CD4-positive, alpha-beta T cell treated with Interleukin-17A for 1 hour (primary cell): ENCODE measurements at regions not wholly inside any gene's neighbourhood (a gene's known extent, or its start where the extent isn't known, plus 50 kb on each side); places are given as distances from the start of the nearest gene placed in this dataset.

ENCODE experiments used
- DNase-seq: peaks from one replicate; pipeline ENCODE4 v3.0.0-alpha.2; 2020

GRCh38 chr10:57294698-57295097, 933.6 kb upstream of the ZWINT start:
- no peak for DNase-seq

GRCh38 chr10:57288754-57289153, 927.7 kb upstream of the ZWINT start:
- no peak for DNase-seq

- DNase-seq, result no peak
Measured at GRCh38 chr10:57262892-57263291, 901.8 kb upstream of the ZWINT start.

DNA sequence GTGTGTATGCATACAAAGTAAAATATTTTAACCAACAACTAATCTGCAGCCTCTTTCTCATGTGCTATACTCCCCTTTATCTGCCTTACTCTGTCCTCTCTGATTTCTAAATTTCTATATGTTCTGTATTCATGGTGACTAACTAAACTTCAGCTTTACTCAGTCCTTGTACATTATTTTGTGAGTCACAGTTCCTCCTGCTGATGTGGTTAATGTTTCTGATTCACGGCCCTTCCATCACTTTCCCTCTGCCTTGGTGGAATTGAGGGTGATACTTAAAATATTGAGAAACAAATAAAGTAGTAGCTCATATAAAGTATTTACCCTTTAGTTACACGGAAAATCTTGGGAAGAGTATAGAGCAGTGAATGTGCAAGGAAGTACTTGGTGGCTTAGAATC, 899.1 kb upstream of the ZWINT start:
- DNase-seq, result no peak

- DNase-seq, result no peak
Measured at GRCh38 chr10:57249615-57250281, 888.7 kb upstream of the ZWINT start.

GRCh38 chr10:57247271-57247670, 886.2 kb upstream of the ZWINT start:
- DNase-seq, result no peak

- no peak for DNase-seq
Measured at GRCh38 chr10:57225920-57226319, 864.9 kb upstream of the ZWINT start.

GRCh38 chr10:57224811-57225210, 863.8 kb upstream of the ZWINT start:
- DNase-seq, result no peak

- DNase-seq, result no peak
Measured at GRCh38 chr10:57222603-57223002, 861.5 kb upstream of the ZWINT start.

DNA sequence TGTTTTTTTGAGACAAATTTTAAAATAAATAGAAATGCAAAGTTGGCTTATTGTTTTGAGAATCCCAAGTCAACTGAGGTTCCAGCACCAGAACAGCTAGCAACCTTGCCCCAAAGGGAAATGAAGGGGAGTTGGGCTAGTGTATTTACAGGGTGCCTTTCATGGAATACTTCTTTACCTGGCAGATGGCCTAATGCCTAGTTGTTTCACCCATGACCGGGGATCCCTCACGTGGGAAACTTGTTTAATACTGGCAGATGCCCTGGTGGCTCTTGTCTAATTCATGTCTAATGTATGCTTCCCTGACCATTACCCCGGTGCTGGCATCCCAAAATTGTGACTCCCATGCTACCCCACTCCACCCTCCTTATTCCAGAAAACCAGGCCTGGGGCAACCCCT, 861.1 kb upstream of the ZWINT start:
- DNase-seq, result no peak

DNA sequence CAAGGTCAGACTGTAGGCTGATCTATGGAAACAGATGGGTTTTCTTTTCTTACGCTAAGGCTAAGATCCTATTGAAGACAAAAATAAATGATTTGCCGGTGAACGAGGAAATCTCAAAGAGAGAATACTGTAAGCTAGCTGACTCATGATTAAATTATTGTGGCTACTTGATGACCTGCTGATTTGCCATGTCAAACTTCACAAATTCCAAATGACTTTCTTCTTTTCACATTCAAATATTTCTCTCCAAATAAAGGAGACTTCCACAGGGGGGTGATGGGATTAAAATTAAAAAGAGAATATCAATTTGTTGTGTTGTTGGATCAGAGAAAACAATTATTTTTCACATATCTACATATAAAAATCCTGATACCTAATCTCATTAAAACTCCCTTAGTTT, 860.6 kb upstream of the ZWINT start:
- no peak for DNase-seq

- no peak for DNase-seq
Measured at GRCh38 chr10:57218382-57218781, 857.3 kb upstream of the ZWINT start.

GRCh38 chr10:57202356-57202755, 841.3 kb upstream of the ZWINT start:
- no peak for DNase-seq

GRCh38 chr10:57188846-57189245, 827.8 kb upstream of the ZWINT start:
- no peak for DNase-seq

- no peak for DNase-seq
Measured at GRCh38 chr10:57186201-57186600, 825.1 kb upstream of the ZWINT start.

DNA sequence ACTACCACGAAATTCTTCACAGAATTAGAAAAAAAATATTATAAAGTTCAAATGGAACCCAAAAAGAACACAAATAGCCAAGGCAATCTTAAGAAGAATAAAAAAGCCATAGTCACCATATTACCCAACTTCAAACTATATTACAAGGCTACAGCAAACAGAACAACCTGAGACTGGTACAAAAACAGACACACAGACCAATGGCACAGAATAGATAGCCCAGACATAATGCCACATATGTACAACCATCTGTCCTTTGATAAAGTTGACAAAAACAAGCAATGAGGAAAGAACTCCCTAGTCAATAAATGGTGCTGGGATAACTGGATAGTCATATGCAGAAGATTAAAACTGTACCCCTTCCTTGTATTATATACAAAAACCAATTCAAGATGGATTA, 808.5 kb upstream of the ZWINT start:
- no peak for DNase-seq

DNA sequence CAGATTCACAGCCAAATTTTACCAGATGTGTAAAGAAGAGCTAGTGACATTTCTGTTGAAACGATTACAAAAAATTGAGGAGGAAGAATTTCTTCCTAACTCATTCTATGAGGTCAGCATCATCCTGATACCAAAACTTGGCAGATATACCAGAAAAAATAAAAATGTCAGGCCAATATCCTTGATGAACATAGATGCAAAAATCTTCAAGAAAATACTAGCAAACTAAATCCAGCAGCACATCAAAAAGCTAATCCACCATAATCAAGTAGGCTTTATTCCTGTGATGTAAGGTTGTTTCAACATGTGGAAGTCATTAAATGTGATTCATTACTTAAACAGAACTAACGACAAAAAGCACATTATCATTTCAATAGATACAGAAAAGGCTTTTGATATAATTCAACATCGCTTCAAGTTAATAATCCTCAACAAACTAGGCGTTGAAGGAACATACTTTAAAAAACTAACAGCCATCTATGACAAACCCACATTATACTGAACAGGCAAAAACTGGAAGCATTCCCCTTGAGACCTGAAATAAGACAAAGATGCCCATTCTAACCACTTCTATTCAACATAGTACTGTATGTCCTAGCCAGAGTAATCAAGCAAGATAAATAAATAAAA, 807.7 kb upstream of the ZWINT start:
- no peak for DNase-seq

GRCh38 chr10:57165671-57166070, 804.6 kb upstream of the ZWINT start:
- no peak for DNase-seq

- no peak for DNase-seq
Measured at GRCh38 chr10:57162231-57162630, 801.2 kb upstream of the ZWINT start.

GRCh38 chr10:57161157-57161556, 800.1 kb upstream of the ZWINT start:
- DNase-seq, result no peak

- no peak for DNase-seq
Measured at GRCh38 chr10:57145548-57145947, 784.5 kb upstream of the ZWINT start.

DNA sequence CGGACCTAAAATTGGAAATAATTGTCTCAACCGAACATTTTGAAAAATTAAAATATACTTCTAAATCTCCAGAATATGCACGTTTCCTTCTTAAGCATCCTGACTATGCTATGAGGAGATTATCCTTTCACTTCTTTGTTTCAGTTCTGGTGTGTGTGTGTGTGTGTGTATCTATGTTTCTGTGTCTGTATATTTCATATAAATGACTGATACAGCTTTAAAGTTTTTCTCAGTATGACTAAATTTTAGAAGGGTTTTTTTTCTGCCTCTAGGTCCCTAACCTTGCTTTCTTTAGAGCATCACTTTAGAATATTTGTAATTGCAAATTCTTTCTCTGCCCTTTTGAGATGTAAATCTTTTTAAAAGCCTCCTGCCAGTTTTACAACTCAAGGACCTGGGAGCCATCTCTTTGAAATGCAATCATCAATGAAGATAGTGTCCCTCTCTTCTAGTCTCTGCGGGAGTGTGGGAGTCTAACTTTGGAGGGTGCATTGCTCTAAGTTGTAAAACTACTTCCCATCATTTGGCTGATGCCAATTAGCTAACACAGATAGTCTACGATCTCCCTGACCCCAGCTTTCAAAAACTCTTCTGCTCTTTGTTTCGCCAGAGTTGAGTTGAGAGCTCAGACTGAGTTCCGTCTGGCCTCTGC, 782.0 kb upstream of the ZWINT start:
- DNase-seq, result no peak

DNA sequence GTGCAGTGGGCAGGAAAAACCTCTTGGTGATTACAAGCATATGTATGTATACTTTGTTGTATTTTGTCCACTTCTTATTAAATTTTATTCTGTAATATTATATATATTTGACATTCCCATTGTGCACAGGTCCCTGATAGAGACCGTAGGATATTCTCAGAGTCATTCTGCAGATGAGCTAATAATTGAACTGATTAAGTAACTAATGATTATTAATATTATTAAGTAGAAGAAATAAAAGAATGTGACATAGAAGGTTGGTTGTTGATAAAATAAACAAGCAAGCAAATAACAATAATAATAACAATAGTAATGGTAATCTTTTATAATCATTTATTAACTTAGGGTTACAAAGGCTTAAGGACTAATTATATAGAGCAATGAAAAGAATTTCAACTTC, 780.6 kb upstream of the ZWINT start:
- no peak for DNase-seq

DNA sequence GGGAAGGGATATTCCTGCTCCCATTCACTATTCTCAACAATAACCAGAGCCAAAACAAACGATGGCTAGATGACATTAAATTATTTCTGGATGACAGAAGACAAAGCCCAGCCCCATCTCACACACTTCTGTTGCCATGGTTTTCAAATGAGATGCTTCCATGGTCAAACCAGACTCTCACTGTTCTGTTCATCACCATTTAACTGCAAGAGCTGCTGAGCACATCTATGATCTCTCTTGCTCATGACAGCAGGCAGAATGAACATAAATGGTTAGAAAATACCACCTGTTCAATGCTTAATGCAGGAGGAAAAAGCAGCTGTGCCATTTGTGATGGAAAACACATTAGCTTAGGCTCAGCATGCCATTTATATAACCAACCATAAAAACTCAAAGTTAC, 758.6 kb upstream of the ZWINT start:
- DNase-seq, result no peak

DNA sequence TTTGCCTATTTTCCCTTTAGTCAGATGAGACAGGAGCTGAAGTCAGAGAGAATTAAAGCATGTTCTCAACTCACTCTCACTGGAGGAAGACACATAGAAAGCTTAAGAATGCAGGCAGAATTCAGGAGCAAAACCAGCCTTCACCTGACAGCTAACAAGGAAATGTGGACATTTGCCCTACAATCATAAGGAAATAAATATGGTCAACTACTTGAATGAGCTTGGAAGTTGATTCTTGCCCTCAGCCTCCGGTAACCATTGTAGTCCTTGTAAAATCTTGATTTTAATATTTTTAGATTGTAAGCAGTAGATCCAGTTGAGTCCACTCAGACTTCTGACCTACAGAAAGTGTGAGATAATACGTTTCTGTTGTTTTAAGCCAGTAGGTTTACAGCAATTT, 752.5 kb upstream of the ZWINT start:
- DNase-seq, result no peak
